ENCODE measurements at regions not wholly inside any gene's neighbourhood (a gene's known extent, or its start where the extent isn't known, plus 50 kb on each side); places are given as distances from the start of the nearest gene placed in this dataset.

GRCh38 chr12:3924761-3925160 is 51.6 kb upstream of the PARP11 start:
- no peaks in the 10 kb centered on the region for H3K4me1 ChIP-seq (ENCODE audit: control insufficient read depth in 1 of 2, insufficient read depth in 2 of 2, low read length in 2 of 2)
- no peak for DNase-seq (ENCODE audit: low read depth, low spot score)
- H3K4me3 ChIP-seq (replicated peaks in 1 of 2; ENCODE audit: low read depth in 1 of 2, low read length in 2 of 2), result no peak overlapping the region
- BruUV-seq (replicated peaks), result no TSS peak
- H3K4me2 ChIP-seq (ENCODE audit: low read length), result no peak overlapping the region
- no peaks in the 10 kb centered on the region for H4K20me1 ChIP-seq (ENCODE audit: insufficient read depth)
- no peaks in the 10 kb centered on the region for H3K9me3 ChIP-seq (ENCODE audit: control insufficient read depth in 1 of 2, insufficient read depth in 1 of 2, low read depth in 1 of 2, low read length in 2 of 2)
- intact Hi-C loops (cut with micrococcal nuclease), result no loop called here
- no peak for ATAC-seq
- H2AFZ ChIP-seq (ENCODE audit: low read depth, low read length, poor library complexity, severe bottlenecking), result no peak overlapping the region
- no peaks in the 10 kb centered on the region for H3K9me2 ChIP-seq (ENCODE audit: insufficient read depth)
- ChIA-PET POLR2A (no interaction called here), CTCF (no interaction called here), RAD21 (ENCODE audit: low non-redundant PET in 1 of 2, low total read pairs in 2 of 2, uncharacterized antibody in 2 of 2, unreplicated experiment in 2 of 2) (no interaction called here)
- no peak for TF ChIP-seq CEBPB (IDR thresholded peaks at IDR 0.05; ENCODE audit: low read depth)
- no peak for TF ChIP-seq ZBTB33 (IDR thresholded peaks at IDR 0.05; ENCODE audit: extremely low read depth, insufficient replicate concordance, low read length)
- no peak for TF ChIP-seq CBX3 (IDR thresholded peaks at IDR 0.05; ENCODE audit: low read depth)
- no peak for TF ChIP-seq RAD21 (IDR thresholded peaks at IDR 0.05; ENCODE audit: low read depth)
- peaks cover 98% of the 10 kb centered on the region for H3K27me3 ChIP-seq (ENCODE audit: insufficient read depth, low read length)
- no peak overlapping the region for H3K9ac ChIP-seq (ENCODE audit: low read length)
- no peaks in the 10 kb centered on the region for H3K36me3 ChIP-seq (ENCODE audit: control insufficient read depth in 1 of 2, insufficient read depth in 2 of 2, low read length in 2 of 2)
- H3K79me2 ChIP-seq (ENCODE audit: insufficient read depth, low read length), result no peaks in the 10 kb centered on the region
- no peak overlapping the region for H3K27ac ChIP-seq (ENCODE audit: low read depth, low read length)

- peaks cover 98% of the 10 kb centered on the region for H3K27me3 ChIP-seq (ENCODE audit: insufficient read depth, low read length)
- RAD21 ChIA-PET (ENCODE audit: low non-redundant PET in 1 of 2, low total read pairs in 2 of 2, uncharacterized antibody in 2 of 2, unreplicated experiment in 2 of 2), result no interaction called here
These were observed 49.8 kb upstream of the PARP11 start for GRCh38 chr12:3923021-3923420.

More at GRCh38 chr12:3923021-3923420, 49.8 kb upstream of the PARP11 start:
- Histone ChIP-seq H3K4me1 (ENCODE audit: control insufficient read depth in 1 of 2, insufficient read depth in 2 of 2, low read length in 2 of 2) (no peaks in the 10 kb centered on the region), H3K9me2 (ENCODE audit: insufficient read depth) (no peaks in the 10 kb centered on the region), H4K20me1 (ENCODE audit: insufficient read depth) (no peaks in the 10 kb centered on the region), H3K79me2 (ENCODE audit: insufficient read depth, low read length) (no peaks in the 10 kb centered on the region), H3K4me3 (replicated peaks in 1 of 2; ENCODE audit: low read depth in 1 of 2, low read length in 2 of 2) (no peak overlapping the region), H2AFZ (ENCODE audit: low read depth, low read length, poor library complexity, severe bottlenecking) (no peak overlapping the region), H3K36me3 (ENCODE audit: control insufficient read depth in 1 of 2, insufficient read depth in 2 of 2, low read length in 2 of 2) (no peaks in the 10 kb centered on the region), H3K9me3 (ENCODE audit: control insufficient read depth in 1 of 2, insufficient read depth in 1 of 2, low read depth in 1 of 2, low read length in 2 of 2) (no peaks in the 10 kb centered on the region), H3K9ac (ENCODE audit: low read length) (no peak overlapping the region), H3K4me2 (ENCODE audit: low read length) (no peak overlapping the region), H3K27ac (ENCODE audit: low read depth, low read length) (no peak overlapping the region)
- ATAC-seq (no peak), DNase-seq (ENCODE audit: low read depth, low spot score) (no peak)
- ChIA-PET POLR2A (no interaction called here), CTCF (no interaction called here)
- BruUV-seq (replicated peaks), result no TSS peak
- intact Hi-C loops (cut with micrococcal nuclease), result no loop called here
- no peak for TF ChIP-seq FOSL1 (IDR thresholded peaks at IDR 0.05; ENCODE audit: low read depth)
- TF ChIP-seq TCF7L2 (IDR thresholded peaks at IDR 0.05; ENCODE audit: borderline replicate concordance, extremely low read depth, insufficient read depth, insufficient read length), result no peak
- no peak for TF ChIP-seq ZBTB33 (IDR thresholded peaks at IDR 0.05; ENCODE audit: extremely low read depth, insufficient replicate concordance, low read length)
- no peak for TF ChIP-seq EZH2 (IDR thresholded peaks at IDR 0.05)
- no peak for TF ChIP-seq POLR2A (IDR thresholded peaks at IDR 0.05; ENCODE audit: borderline replicate concordance, extremely low read depth, insufficient read depth, insufficient read length)
- TF ChIP-seq ZFX (IDR thresholded peaks at IDR 0.05), result no peak

All from HCT116 (cell line).